ENCODE measurements at regions not wholly inside any gene's neighbourhood (a gene's known extent, or its start where the extent isn't known, plus 50 kb on each side); places are given as distances from the start of the nearest gene placed in this dataset.
"Not testable (repeated sequence)": the region's sequence is repeated elsewhere in the genome, so short reads cannot be mapped to it uniquely, and the experiment has no call there.

DNA sequence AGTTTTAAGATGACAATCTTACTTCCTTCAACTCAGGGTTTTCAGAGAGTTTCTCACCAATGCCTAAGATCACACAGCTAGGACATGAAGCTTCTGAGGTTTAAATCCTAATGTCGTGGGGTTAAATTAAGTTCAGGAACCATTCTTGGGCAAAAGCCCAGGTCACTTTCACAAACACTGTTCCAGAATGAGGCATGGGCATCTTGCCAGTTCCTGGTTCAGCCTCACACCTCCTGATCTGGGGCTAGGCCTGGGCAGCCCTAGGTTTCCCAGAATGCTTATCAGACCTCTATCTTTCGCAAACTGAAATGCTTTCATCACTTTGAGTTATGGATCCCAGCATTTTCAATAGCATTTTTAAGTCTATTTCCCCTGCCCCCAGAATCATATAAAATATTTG lies 224.8 kb upstream of the EDA2R start:
- Histone ChIP-seq H3K79me2 (ENCODE audit: insufficient read depth, low read length) (no peaks in the 10 kb centered on the region), H2AFZ (ENCODE audit: low read depth, low read length) (no peak overlapping the region), H3K27me3 (ENCODE audit: insufficient read depth, low read length) (no peaks in the 10 kb centered on the region), H3K4me2 (ENCODE audit: low read length) (no peak overlapping the region), H4K20me1 (ENCODE audit: insufficient read depth, low read length) (no peaks in the 10 kb centered on the region), H3K4me1 (ENCODE audit: insufficient read depth, low read length) (no peaks in the 10 kb centered on the region), H3K4me3 (ENCODE audit: insufficient read depth, low read depth, low read length) (no peak overlapping the region), H3K36me3 (ENCODE audit: insufficient read depth, low read length) (no peaks in the 10 kb centered on the region), H3K9ac (ENCODE audit: low read length) (no peak overlapping the region), H3K9me3 (ENCODE audit: insufficient read depth, low read depth, low read length) (no peaks in the 10 kb centered on the region), H3K27ac (ENCODE audit: low read depth, low read length) (no peak overlapping the region)
- FAIRE-seq (peak; percentile 81), DNase-seq (ENCODE audit: low read depth) (no peak)
- no peak overlapping the region for H3K27ac Mint-ChIP-seq (ENCODE audit: unreplicated experiment)
- no peaks in the 10 kb centered on the region for H3K4me1 Mint-ChIP-seq (ENCODE audit: low read depth, unreplicated experiment)
- H3K4me3 Mint-ChIP-seq (ENCODE audit: unreplicated experiment), result no peak overlapping the region
- no peaks in the 10 kb centered on the region for H3K27me3 Mint-ChIP-seq (ENCODE audit: low read depth, unreplicated experiment)
- H3K36me3 Mint-ChIP-seq (ENCODE audit: low read depth, unreplicated experiment), result no peaks in the 10 kb centered on the region
- peaks cover 7% of the 10 kb centered on the region for H3K9me3 Mint-ChIP-seq (ENCODE audit: unreplicated experiment)
- no peak for TF ChIP-seq EZH2 (IDR thresholded peaks at IDR 0.05; ENCODE audit: insufficient read depth, low read length)
- TF ChIP-seq, protein P1, sequence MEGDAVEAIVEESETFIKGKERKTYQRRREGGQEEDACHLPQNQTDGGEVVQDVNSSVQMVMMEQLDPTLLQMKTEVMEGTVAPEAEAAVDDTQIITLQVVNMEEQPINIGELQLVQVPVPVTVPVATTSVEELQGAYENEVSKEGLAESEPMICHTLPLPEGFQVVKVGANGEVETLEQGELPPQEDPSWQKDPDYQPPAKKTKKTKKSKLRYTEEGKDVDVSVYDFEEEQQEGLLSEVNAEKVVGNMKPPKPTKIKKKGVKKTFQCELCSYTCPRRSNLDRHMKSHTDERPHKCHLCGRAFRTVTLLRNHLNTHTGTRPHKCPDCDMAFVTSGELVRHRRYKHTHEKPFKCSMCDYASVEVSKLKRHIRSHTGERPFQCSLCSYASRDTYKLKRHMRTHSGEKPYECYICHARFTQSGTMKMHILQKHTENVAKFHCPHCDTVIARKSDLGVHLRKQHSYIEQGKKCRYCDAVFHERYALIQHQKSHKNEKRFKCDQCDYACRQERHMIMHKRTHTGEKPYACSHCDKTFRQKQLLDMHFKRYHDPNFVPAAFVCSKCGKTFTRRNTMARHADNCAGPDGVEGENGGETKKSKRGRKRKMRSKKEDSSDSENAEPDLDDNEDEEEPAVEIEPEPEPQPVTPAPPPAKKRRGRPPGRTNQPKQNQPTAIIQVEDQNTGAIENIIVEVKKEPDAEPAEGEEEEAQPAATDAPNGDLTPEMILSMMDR (IDR thresholded peaks at IDR 0.05; ENCODE audit: insufficient read depth, low read depth, low read length), result no peak

DNA sequence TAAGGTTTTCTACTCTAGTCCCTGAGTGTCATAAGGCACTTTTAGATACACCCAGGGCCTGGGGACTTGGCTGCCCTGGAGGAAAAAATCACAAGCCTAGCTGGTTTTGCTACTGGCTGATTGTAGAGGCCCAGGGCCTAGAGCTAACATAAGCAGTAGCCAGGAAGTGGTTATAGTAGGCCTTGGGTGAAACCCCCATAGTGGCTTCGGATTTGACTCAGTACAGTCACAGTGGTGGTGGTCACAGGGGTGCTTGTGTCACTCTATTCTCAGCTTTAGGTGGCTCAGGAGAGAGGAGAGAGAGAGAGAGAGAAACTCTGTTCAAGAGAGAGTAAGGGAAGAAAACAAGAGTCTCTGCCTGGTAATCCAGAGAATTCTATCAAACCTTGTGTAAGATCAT lies 194.5 kb upstream of the EDA2R start:
- Mint-ChIP-seq H3K4me1 (ENCODE audit: low read depth, unreplicated experiment) (no peaks in the 10 kb centered on the region), H3K27me3 (ENCODE audit: low read depth, unreplicated experiment) (no peaks in the 10 kb centered on the region), H3K27ac (ENCODE audit: unreplicated experiment) (no peak overlapping the region), H3K36me3 (ENCODE audit: low read depth, unreplicated experiment) (no peaks in the 10 kb centered on the region), H3K9me3 (ENCODE audit: unreplicated experiment) (peaks cover 2% of the 10 kb centered on the region), H3K4me3 (ENCODE audit: unreplicated experiment) (no peak overlapping the region)
- TF ChIP-seq EZH2 (IDR thresholded peaks at IDR 0.05; ENCODE audit: insufficient read depth, low read length), result no peak
- TF ChIP-seq, protein P1 (IDR thresholded peaks at IDR 0.05; ENCODE audit: insufficient read depth, low read depth, low read length), result no peak
- H3K27me3 ChIP-seq (ENCODE audit: insufficient read depth, low read length), result no peaks in the 10 kb centered on the region
- H3K79me2 ChIP-seq (ENCODE audit: insufficient read depth, low read length), result no peaks in the 10 kb centered on the region
- no peaks in the 10 kb centered on the region for H3K36me3 ChIP-seq (ENCODE audit: insufficient read depth, low read length)
- DNase-seq (ENCODE audit: low read depth) (no peak), FAIRE-seq (no peak)
- H3K4me1 ChIP-seq (ENCODE audit: insufficient read depth, low read length), result no peaks in the 10 kb centered on the region
- H3K4me3 ChIP-seq (ENCODE audit: insufficient read depth, low read depth, low read length), result no peak overlapping the region
- H2AFZ ChIP-seq (ENCODE audit: low read depth, low read length), result no peak overlapping the region
- H3K9me3 ChIP-seq (ENCODE audit: insufficient read depth, low read depth, low read length), result no peaks in the 10 kb centered on the region
- no peak overlapping the region for H3K27ac ChIP-seq (ENCODE audit: low read depth, low read length)
- no peaks in the 10 kb centered on the region for H4K20me1 ChIP-seq (ENCODE audit: insufficient read depth, low read length)
- no peak overlapping the region for H3K4me2 ChIP-seq (ENCODE audit: low read length)
- H3K9ac ChIP-seq (ENCODE audit: low read length), result no peak overlapping the region

DNA sequence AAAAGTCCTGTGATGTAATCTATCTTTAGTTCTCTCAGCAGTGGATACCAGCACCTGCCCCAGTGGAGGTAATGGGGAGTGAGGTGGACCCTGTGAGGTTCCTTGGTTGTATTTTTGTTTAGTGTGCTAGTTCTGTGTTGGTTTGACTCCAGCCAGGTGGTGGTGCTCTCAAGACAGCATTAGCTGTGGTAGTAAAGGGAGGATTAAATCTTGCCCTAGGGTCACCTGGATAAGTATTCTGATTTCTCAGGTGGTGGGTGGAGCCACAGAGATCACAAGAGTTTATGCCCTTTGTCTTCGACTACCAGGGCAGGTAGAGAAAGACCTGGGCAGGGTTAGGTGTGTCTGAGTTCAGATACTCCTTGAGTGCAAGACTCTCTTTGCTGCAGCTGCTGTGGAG lies 176.3 kb upstream of the EDA2R start:
- no peaks in the 10 kb centered on the region for H3K27me3 Mint-ChIP-seq (ENCODE audit: low read depth, unreplicated experiment)
- TF ChIP-seq, protein P1 (IDR thresholded peaks at IDR 0.05; ENCODE audit: insufficient read depth, low read depth, low read length), result no peak
- no peak for DNase-seq (ENCODE audit: low read depth)
- Histone ChIP-seq H3K4me2 (ENCODE audit: low read length) (no peak overlapping the region), H3K9me3 (ENCODE audit: insufficient read depth, low read depth, low read length) (no peaks in the 10 kb centered on the region), H3K9ac (ENCODE audit: low read length) (no peak overlapping the region), H2AFZ (ENCODE audit: low read depth, low read length) (no peak overlapping the region), H3K36me3 (ENCODE audit: insufficient read depth, low read length) (no peaks in the 10 kb centered on the region), H4K20me1 (ENCODE audit: insufficient read depth, low read length) (no peaks in the 10 kb centered on the region), H3K79me2 (ENCODE audit: insufficient read depth, low read length) (no peaks in the 10 kb centered on the region), H3K4me3 (ENCODE audit: insufficient read depth, low read depth, low read length) (no peak overlapping the region), H3K4me1 (ENCODE audit: insufficient read depth, low read length) (no peaks in the 10 kb centered on the region), H3K27me3 (ENCODE audit: insufficient read depth, low read length) (no peaks in the 10 kb centered on the region), H3K27ac (ENCODE audit: low read depth, low read length) (no peak overlapping the region)
- no peaks in the 10 kb centered on the region for H3K9me3 Mint-ChIP-seq (ENCODE audit: unreplicated experiment)
- H3K36me3 Mint-ChIP-seq (ENCODE audit: low read depth, unreplicated experiment), result no peaks in the 10 kb centered on the region
- no peak for FAIRE-seq
- H3K27ac Mint-ChIP-seq (ENCODE audit: unreplicated experiment), result no peak overlapping the region
- no peak overlapping the region for H3K4me3 Mint-ChIP-seq (ENCODE audit: unreplicated experiment)
- H3K4me1 Mint-ChIP-seq (ENCODE audit: low read depth, unreplicated experiment), result no peaks in the 10 kb centered on the region

DNA sequence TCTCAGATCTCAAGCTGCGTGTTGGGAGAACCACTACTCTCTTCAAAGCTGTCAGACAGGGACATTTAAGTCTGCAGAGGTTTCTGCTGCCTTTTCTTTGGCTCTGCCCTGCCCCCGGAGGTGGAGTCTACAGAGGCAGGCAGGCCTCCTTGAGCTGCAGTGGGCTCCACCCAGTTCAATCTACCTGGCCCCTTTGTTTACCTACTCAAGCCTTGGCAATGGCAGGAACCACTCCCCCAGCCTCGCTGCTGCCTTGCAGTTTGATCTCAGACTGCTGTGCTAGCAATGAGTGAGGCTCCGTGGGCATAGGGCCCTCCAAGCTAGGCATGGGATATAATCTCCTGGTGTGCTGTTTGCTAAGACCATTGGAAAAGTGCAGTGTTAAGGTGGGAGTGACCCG lies 155.6 kb upstream of the EDA2R start:
- not testable (repeated sequence) for H3K4me3 ChIP-seq (ENCODE audit: insufficient read depth, low read depth, low read length); H3K36me3 ChIP-seq (ENCODE audit: insufficient read depth, low read length); H4K20me1 ChIP-seq (ENCODE audit: insufficient read depth, low read length); H3K27me3 ChIP-seq (ENCODE audit: insufficient read depth, low read length); DNase-seq (ENCODE audit: low read depth); H3K9ac ChIP-seq (ENCODE audit: low read length); H3K4me3 Mint-ChIP-seq (ENCODE audit: unreplicated experiment); H3K36me3 Mint-ChIP-seq (ENCODE audit: low read depth, unreplicated experiment); FAIRE-seq; H3K4me2 ChIP-seq (ENCODE audit: low read length); H3K27ac Mint-ChIP-seq (ENCODE audit: unreplicated experiment); H3K9me3 ChIP-seq (ENCODE audit: insufficient read depth, low read depth, low read length); H3K27me3 Mint-ChIP-seq (ENCODE audit: low read depth, unreplicated experiment); H3K79me2 ChIP-seq (ENCODE audit: insufficient read depth, low read length); H2AFZ ChIP-seq (ENCODE audit: low read depth, low read length); H3K9me3 Mint-ChIP-seq (ENCODE audit: unreplicated experiment); H3K27ac ChIP-seq (ENCODE audit: low read depth, low read length); H3K4me1 Mint-ChIP-seq (ENCODE audit: low read depth, unreplicated experiment); H3K4me1 ChIP-seq (ENCODE audit: insufficient read depth, low read length)

Measured in astrocyte (in vitro differentiated cells and primary cell).